K562 (cell line): ENCODE measurements at regions not wholly inside any gene's neighbourhood (a gene's known extent, or its start where the extent isn't known, plus 50 kb on each side); places are given as distances from the start of the nearest gene placed in this dataset.

Experiments used
- ATAC-seq: fragments of 200-7000 bp; cut with Tn5 transposase; 3 replicates; pipeline ENCODE4 v1.9.1; 2020; ENCODE audit warnings: moderate library complexity
- BruUV-seq: library from RNA; stranded (reverse); fragments of 400-500 nt; replicated peaks from 2 replicates; lab custom pipeline; 2021; lab: Mats Ljungman, UMichigan
- CTCF ChIA-PET: fragments of 300-600 bp; formaldehyde crosslinking; extraction: SDS; loops from one replicate; lab custom pipeline; 2021; ENCODE audit warnings: low intra/inter-chr PET ratio; lab: Yijun Ruan, JAX
- POLR2A ChIA-PET: fragments of 300-600, 350-650 bp; sonication (Branson Sonifier 250); formaldehyde crosslinking; extraction: SDS; loops from one replicate; lab custom pipeline; 2021; ENCODE audit warnings: antibody characterized with exemption, inconsistent platforms; lab: Yijun Ruan, JAX
- DNase-seq, 4 experiments: peaks; one replicate each; pipeline versions ENCODE4 v3.0.0 to v3.0.0-alpha.2; 2011 to 2018; ENCODE audit warnings: low spot score in 3 of 4, mixed read lengths in 3 of 4; ENCODE audit errors: extremely low read depth in 1 of 4
- FAIRE-seq: peaks from 2 replicates; lab custom pipeline; 2011; peaks lifted over from hg19 to GRCh38; lab: Jason Lieb, UNC
- H2AFZ ChIP-seq: 2 replicates; pipeline ENCODE4 v1.6.0; 2011; ENCODE audit warnings: low read depth, low read length, control low read depth, inconsistent platforms
- H3K27ac ChIP-seq: fragments of 200-600 bp; 3 replicates; pipeline ENCODE4 v1.8.0; 2011; ENCODE audit warnings: low read depth, mild to moderate bottlenecking, control low read depth, inconsistent platforms, low read length, moderate library complexity, mixed read lengths; ENCODE audit errors: extremely low read depth
- H3K27me3 ChIP-seq, 2 experiments: fragments of 300-600 bp in 1 of 2; 2 replicates in 1 of 2; 3 replicates in 1 of 2; pipeline versions ENCODE4 v1.6.0 to v1.8.0; 2011; ENCODE audit warnings: inconsistent platforms in 2 of 2, low read length in 2 of 2, mild to moderate bottlenecking in 1 of 2, mixed read lengths in 1 of 2, moderate library complexity in 1 of 2; ENCODE audit not compliant: control insufficient read depth in 2 of 2, insufficient read depth in 2 of 2
- H3K36me3 ChIP-seq: fragments of 300-600 bp; 3 replicates; pipeline ENCODE4 v1.8.0; 2011; ENCODE audit warnings: mild to moderate bottlenecking, low read length, inconsistent platforms; ENCODE audit not compliant: control insufficient read depth, insufficient read depth
- H3K4me1 ChIP-seq, 2 experiments: fragments of 200-600 bp in 1 of 2; replicated peaks in 1 of 2; 2 replicates in 1 of 2; 3 replicates in 1 of 2; pipeline versions ENCODE4 v1.5.1 to v1.8.0; 2011; ENCODE audit warnings: inconsistent platforms in 2 of 2, low read length in 2 of 2, mild to moderate bottlenecking in 1 of 2, mixed read lengths in 1 of 2, moderate library complexity in 1 of 2; ENCODE audit not compliant: control insufficient read depth in 2 of 2, insufficient read depth in 2 of 2
- H3K4me2 ChIP-seq: 2 replicates; pipeline ENCODE4 v1.6.1; 2011; ENCODE audit warnings: low read length, control low read depth, inconsistent platforms, mixed read lengths; ENCODE audit not compliant: insufficient read depth
- H3K4me3 ChIP-seq: fragments of 200-600 bp; sonication (generic), shearing (Covaris generic); 2 replicates; pipeline ENCODE4 v1.5.1; 2016; ENCODE audit warnings: control low read depth, inconsistent platforms
- H3K79me2 ChIP-seq: fragments of 200-600 bp; 3 replicates; pipeline ENCODE4 v1.8.0; 2011; ENCODE audit warnings: low read length, inconsistent platforms; ENCODE audit not compliant: control insufficient read depth, insufficient read depth
- H3K9ac ChIP-seq, 2 experiments: 2 replicates each; pipeline versions ENCODE4 v1.6.0 to v1.6.1; 2011; ENCODE audit warnings: low read depth in 2 of 2, low read length in 2 of 2, control low read depth in 1 of 2, inconsistent platforms in 1 of 2, mild to moderate bottlenecking in 1 of 2, mixed read lengths in 1 of 2; ENCODE audit not compliant: insufficient read depth in 1 of 2
- H3K9me1 ChIP-seq: one replicate; pipeline ENCODE4 v1.6.0; 2011; ENCODE audit warnings: inconsistent platforms, mild to moderate bottlenecking, low read length, moderate library complexity; ENCODE audit not compliant: control insufficient read depth, insufficient read depth
- H3K9me3 ChIP-seq: replicated peaks from 2 replicates; pipeline ENCODE4 v1.5.1; 2011; ENCODE audit warnings: low read depth, low read length, inconsistent platforms; ENCODE audit not compliant: control insufficient read depth, insufficient read depth
- H4K20me1 ChIP-seq: replicated peaks from 2 replicates; pipeline ENCODE4 v1.6.1; 2011; ENCODE audit warnings: low read length, inconsistent platforms, mixed read lengths; ENCODE audit not compliant: control insufficient read depth, insufficient read depth
- ATF7 ChIP-seq: fragments of 450-650 bp; IDR thresholded peaks from 2 replicates; pipeline ENCODE4 v1.7.1; 2014; ENCODE audit warnings: mild to moderate bottlenecking, moderate library complexity
- CHCHD3 ChIP-seq: fragments of 250-450 bp; sonication (Bioruptor Pico); IDR thresholded peaks from 2 replicates; pipeline ENCODE4 v2.1.2; 2022; ENCODE audit warnings: mild to moderate bottlenecking
- FOXJ3 ChIP-seq: sonication (generic); formaldehyde crosslinking; IDR thresholded peaks from 2 replicates; pipeline ENCODE4 v1.4.0; 2020; ENCODE audit warnings: mild to moderate bottlenecking, missing genetic modification reagents
- HMBOX1 ChIP-seq: sonication (generic); IDR thresholded peaks from 2 replicates; pipeline ENCODE4 v1.6.1; 2016
- NBN ChIP-seq: fragments of 450-650 bp; IDR thresholded peaks from 2 replicates; pipeline ENCODE4 v1.6.1; 2016; ENCODE audit warnings: low read depth, mild to moderate bottlenecking
- RB1 ChIP-seq: fragments of 450-650 bp; IDR thresholded peaks from 2 replicates; pipeline ENCODE4 v1.6.1; 2017; ENCODE audit warnings: low read depth, mild to moderate bottlenecking
- TAF1 ChIP-seq: IDR thresholded peaks from 2 replicates; pipeline ENCODE4 v1.6.1; 2011; ENCODE audit warnings: mild to moderate bottlenecking, low read length, moderate library complexity; ENCODE audit not compliant: insufficient read depth, control insufficient read depth, severe bottlenecking; ENCODE audit errors: extremely low read depth
- TCFL5 ChIP-seq: fragments of 250-450 bp; sonication (Bioruptor Pico); conservative IDR thresholded peaks from 2 replicates; pipeline ENCODE4 v1.6.1; 2021; ENCODE audit warnings: mild to moderate bottlenecking, moderate library complexity, matching md5 sums
- ZNF282 ChIP-seq: sonication (generic); formaldehyde crosslinking; IDR thresholded peaks from 2 replicates; pipeline ENCODE4 v1.8.1; 2023; ENCODE audit warnings: missing genetic modification reagents
- WGBS: fragments of 100-300 bp; shearing (Covaris generic); methylation state at CpG from one replicate; pipeline ENCODE4 v1.1.6; 2016; ENCODE audit warnings: low coverage, mixed read lengths; ENCODE audit not compliant: insufficient coverage; ENCODE audit errors: missing lambda C conversion rate; 5-methylcytosine and 5-hydroxymethylcytosine counted together
- in situ Hi-C: fragments of 300-500 bp; cut with MboI; formaldehyde crosslinking; loops from 4 replicates; pipeline ENCODE4 v1.15.0; 2018; ENCODE audit warnings: inconsistent platforms, mixed read lengths
- intact Hi-C: fragments of 100-400 bp; cut with micrococcal nuclease; formaldehyde crosslinking; loops from 2 replicates; pipeline ENCODE4 v1.14.2; 2022
- TF ChIP-seq, protein P1 (sequence below): fragments of 450-650 bp; IDR thresholded peaks from 2 replicates; pipeline ENCODE4 v1.6.1; 2018; ENCODE audit warnings: mild to moderate bottlenecking, low read depth; ENCODE audit not compliant: partially characterized antibody

- TF ChIP-seq, protein P1, sequence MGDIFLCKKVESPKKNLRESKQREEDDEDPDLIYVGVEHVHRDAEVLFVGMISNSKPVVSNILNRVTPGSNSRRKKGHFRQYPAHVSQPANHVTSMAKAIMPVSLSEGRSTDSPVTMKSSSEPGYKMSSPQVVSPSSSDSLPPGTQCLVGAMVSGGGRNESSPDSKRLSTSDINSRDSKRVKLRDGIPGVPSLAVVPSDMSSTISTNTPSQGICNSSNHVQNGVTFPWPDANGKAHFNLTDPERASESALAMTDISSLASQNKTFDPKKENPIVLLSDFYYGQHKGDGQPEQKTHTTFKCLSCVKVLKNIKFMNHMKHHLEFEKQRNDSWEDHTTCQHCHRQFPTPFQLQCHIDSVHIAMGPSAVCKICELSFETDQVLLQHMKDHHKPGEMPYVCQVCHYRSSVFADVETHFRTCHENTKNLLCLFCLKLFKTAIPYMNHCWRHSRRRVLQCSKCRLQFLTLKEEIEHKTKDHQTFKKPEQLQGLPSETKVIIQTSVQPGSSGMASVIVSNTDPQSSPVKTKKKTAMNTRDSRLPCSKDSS = no peak
- TF ChIP-seq NBN = no peak
- no peak for TF ChIP-seq TCFL5 (CRISPR knock-in tag)
- no peak for TF ChIP-seq ZNF282 (CRISPR knock-in tag)
These were observed 117.2 kb downstream of the GATA6 start (continued) for GRCh38 chr18:22286585-22286984.

DNA sequence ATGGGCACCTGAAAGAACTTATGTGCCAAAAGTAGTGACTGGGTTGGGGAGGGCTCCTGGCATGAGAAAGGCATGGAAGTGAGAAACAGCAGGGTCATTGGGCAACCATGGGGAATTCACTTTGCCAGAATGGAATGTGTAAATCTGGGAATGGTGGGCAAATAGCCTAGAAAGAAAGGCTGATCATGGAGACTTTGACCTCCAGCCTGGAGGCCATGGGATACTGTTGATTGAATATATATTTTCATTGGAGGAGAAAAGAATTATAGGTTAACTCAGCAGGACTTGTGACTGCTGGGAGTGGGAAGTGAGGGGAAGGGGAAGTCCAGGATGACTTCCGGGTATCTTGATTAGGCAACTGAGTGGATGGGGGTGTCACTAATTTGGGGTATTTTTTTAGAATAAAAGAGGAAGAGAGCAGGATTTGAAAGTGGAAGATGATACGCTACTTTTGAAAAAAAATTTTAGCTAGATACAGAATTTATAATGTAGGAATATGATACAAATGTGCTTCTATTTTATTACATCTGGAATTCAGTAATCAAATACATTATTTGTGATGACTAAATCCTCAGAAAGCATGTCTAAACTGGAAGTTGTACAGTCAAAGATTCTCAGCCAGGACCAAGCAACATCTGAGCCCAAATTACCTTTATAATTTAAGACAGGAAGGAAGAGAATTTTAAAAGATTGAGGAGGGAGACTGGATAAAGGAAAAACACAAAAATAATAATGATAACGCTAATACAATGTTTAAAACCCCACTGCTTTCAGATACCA is 116.2 kb downstream of the GATA6 start:
- POLR2A ChIA-PET = no interaction called here
- no peaks in the 10 kb centered on the region for H3K9me3 ChIP-seq
- FAIRE-seq (no peak), ATAC-seq (no peak), DNase-seq (no peak)
- BruUV-seq = no TSS peak
- H3K36me3 ChIP-seq = no peaks in the 10 kb centered on the region
- no peaks in the 10 kb centered on the region for H4K20me1 ChIP-seq
- H3K9me1 ChIP-seq = no peaks in the 10 kb centered on the region
- H3K4me1 ChIP-seq = no peaks in the 10 kb centered on the region
- CTCF ChIA-PET = no interaction called here
- intact Hi-C loops (no loop called here), in situ Hi-C loops (no loop called here)
- peaks cover 7 to 9% of the 10 kb centered on the region in 2 experiments; a peak in 3 of 5 replicates for H3K27me3 ChIP-seq
- H3K4me3 ChIP-seq = no peak overlapping the region
- no peak overlapping the region for H3K27ac ChIP-seq
- TF ChIP-seq HMBOX1 = no peak
- no peak for TF ChIP-seq ATF7
- TF ChIP-seq RB1 = no peak
- no peak for TF ChIP-seq TAF1
- no peak for TF ChIP-seq FOXJ3
- no peak for TF ChIP-seq CHCHD3 (CRISPR knock-in tag)
- 0% methylated on average over 3 of the region's 3 CpGs for WGBS
- no peak overlapping the region for H3K4me2 ChIP-seq
- H3K79me2 ChIP-seq = no peaks in the 10 kb centered on the region
- no peak overlapping the region for H3K9ac ChIP-seq
- H2AFZ ChIP-seq = no peak overlapping the region
